GM23338 (cell line): ENCODE measurements at regions not wholly inside any gene's neighbourhood (a gene's known extent, or its start where the extent isn't known, plus 50 kb on each side); places are given as distances from the start of the nearest gene placed in this dataset.

Experiments used
- ATAC-seq: fragments of 200-7000 bp; cut with Tn5 transposase; 3 replicates; pipeline ENCODE4 v1.9.1; 2020
- DNase-seq: peaks from one replicate; pipeline ENCODE4 v3.0.0-alpha.2; 2015; ENCODE audit warnings: low spot score
- H2AFZ ChIP-seq: fragments of 200-600 bp; sonication (generic); 2 replicates; pipeline ENCODE4 v1.8.0; 2016; ENCODE audit warnings: antibody characterized with exemption, mild to moderate bottlenecking, moderate library complexity
- H3F3A ChIP-seq: fragments of 200-600 bp; sonication (generic); replicated peaks from 2 replicates; pipeline ENCODE4 v1.8.0; 2017; ENCODE audit warnings: antibody characterized with exemption, mixed run types, low read depth
- H3K27ac ChIP-seq: fragments of 200-600 bp; sonication (generic); 2 replicates; pipeline ENCODE4 v1.6.1; 2016; ENCODE audit warnings: low read depth
- H3K27me3 ChIP-seq: fragments of 200-600 bp; sonication (generic); 2 replicates; pipeline ENCODE4 v1.8.0; 2016; ENCODE audit warnings: mild to moderate bottlenecking, mixed run types, moderate library complexity; ENCODE audit not compliant: insufficient read depth
- H3K36me3 ChIP-seq: fragments of 200-600 bp; sonication (generic); 2 replicates; pipeline ENCODE4 v1.8.0; 2016; ENCODE audit warnings: mild to moderate bottlenecking; ENCODE audit not compliant: insufficient read depth
- H3K4me1 ChIP-seq: fragments of 200-600 bp; sonication (generic); 2 replicates; pipeline ENCODE4 v1.8.0; 2016; ENCODE audit warnings: mild to moderate bottlenecking, moderate library complexity; ENCODE audit not compliant: insufficient read depth
- H3K4me2 ChIP-seq: fragments of 200-600 bp; sonication (generic); 2 replicates; pipeline ENCODE4 v1.7.1; 2017; ENCODE audit warnings: mixed run types
- H3K4me3 ChIP-seq: fragments of 200-600 bp; sonication (generic); 2 replicates; pipeline ENCODE4 v1.6.1; 2016; ENCODE audit warnings: mixed run types
- H3K79me2 ChIP-seq: fragments of 200-600 bp; sonication (generic); replicated peaks from 2 replicates; pipeline ENCODE4 v1.8.0; 2017; ENCODE audit warnings: mild to moderate bottlenecking; ENCODE audit not compliant: insufficient read depth
- H3K9me2 ChIP-seq: fragments of 200-600 bp; sonication (generic); 2 replicates; pipeline ENCODE4 v1.8.0; 2017; ENCODE audit not compliant: insufficient read depth
- H4K20me1 ChIP-seq: fragments of 200-600 bp; sonication (generic); replicated peaks from 2 replicates; pipeline ENCODE4 v1.8.0; 2017; ENCODE audit warnings: mild to moderate bottlenecking; ENCODE audit not compliant: insufficient read depth
- H3K27ac Mint-ChIP-seq: 2 replicates; pipeline ENCODE4 v1.8.0; 2020; ENCODE audit warnings: inconsistent platforms, mild to moderate bottlenecking, moderate library complexity, mixed read lengths
- H3K27me3 Mint-ChIP-seq: 3 replicates; pipeline ENCODE4 v1.8.0; 2022; ENCODE audit warnings: low read depth, mild to moderate bottlenecking, moderate library complexity, mixed read lengths, inconsistent platforms; ENCODE audit not compliant: insufficient read depth, poor library complexity
- H3K36me3 Mint-ChIP-seq: 3 replicates; pipeline ENCODE4 v1.8.0; 2021; ENCODE audit warnings: low read depth, mild to moderate bottlenecking, inconsistent platforms, moderate library complexity, mixed read lengths
- H3K4me1 Mint-ChIP-seq: 3 replicates; pipeline ENCODE4 v1.8.0; 2020; ENCODE audit warnings: mild to moderate bottlenecking, inconsistent platforms, mixed read lengths
- H3K4me3 Mint-ChIP-seq: 3 replicates; pipeline ENCODE4 v1.8.0; 2021; ENCODE audit warnings: moderate library complexity, mild to moderate bottlenecking, inconsistent platforms, mixed read lengths
- H3K9me3 Mint-ChIP-seq: 3 replicates; pipeline ENCODE4 v1.8.0; 2020; ENCODE audit warnings: moderate library complexity, mild to moderate bottlenecking, inconsistent platforms, mixed read lengths
- CREB1 ChIP-seq: fragments of 250-450 bp; sonication (Bioruptor Pico); IDR thresholded peaks from 2 replicates; pipeline ENCODE4 v1.5.0; 2020; ENCODE audit warnings: low read depth, mild to moderate bottlenecking, moderate library complexity
- CTCF ChIP-seq, 2 experiments: fragments of 200-600 bp in 1 of 2; sonication (generic) in 1 of 2; conservative IDR thresholded peaks; 2 replicates each; pipeline versions ENCODE4 v1.5.1 to v1.6.1; 2016 to 2017; ENCODE audit warnings: antibody characterized with exemption in 2 of 2, low read depth in 2 of 2, mild to moderate bottlenecking in 2 of 2, moderate library complexity in 1 of 2
- EZH2phosphoT487 ChIP-seq: fragments of 200-600 bp; sonication (generic); IDR thresholded peaks from one replicate; pipeline ENCODE4 v1.8.1; 2018; ENCODE audit warnings: antibody characterized with exemption; ENCODE audit not compliant: unreplicated experiment
- JUNB ChIP-seq: IDR thresholded peaks from one replicate; pipeline ENCODE4 v1.6.1; 2016; ENCODE audit warnings: antibody characterized with exemption; ENCODE audit not compliant: unreplicated experiment
- NANOG ChIP-seq: IDR thresholded peaks from 2 replicates; pipeline ENCODE4 v1.6.1; 2016; ENCODE audit warnings: antibody characterized with exemption, borderline replicate concordance
- POLR2AphosphoS5 ChIP-seq: IDR thresholded peaks from 2 replicates; pipeline ENCODE4 v1.6.1; 2016; ENCODE audit warnings: antibody characterized with exemption, low read depth
- REST ChIP-seq: IDR thresholded peaks from one replicate; pipeline ENCODE4 v1.6.1; 2018; ENCODE audit warnings: antibody characterized with exemption; ENCODE audit not compliant: unreplicated experiment
- STAT1 ChIP-seq: IDR thresholded peaks from one replicate; pipeline ENCODE4 v1.6.1; 2016; ENCODE audit warnings: antibody characterized with exemption; ENCODE audit not compliant: unreplicated experiment
- ZNF114 ChIP-seq: fragments of 250-450 bp; sonication (Bioruptor Pico); IDR thresholded peaks from 2 replicates; pipeline ENCODE4 v1.5.0; 2020; ENCODE audit warnings: mild to moderate bottlenecking, moderate library complexity
- ZNF331 ChIP-seq: fragments of 250-450 bp; sonication (Bioruptor Pico); IDR thresholded peaks from 2 replicates; pipeline ENCODE4 v1.5.0; 2020; ENCODE audit warnings: low read depth, mild to moderate bottlenecking, moderate library complexity
- ZNF462 ChIP-seq: fragments of 250-450 bp; sonication (Bioruptor Pico); IDR thresholded peaks from 2 replicates; pipeline ENCODE4 v1.5.0; 2020; ENCODE audit warnings: mild to moderate bottlenecking, moderate library complexity

GRCh38 chr5:124645396-124645795 is 101.0 kb downstream of the ZNF608 start:
- H3K27me3 ChIP-seq: no peaks in the 10 kb centered on the region
- no peaks in the 10 kb centered on the region for H3K9me2 ChIP-seq
- DNase-seq: no peak
- peaks cover 16% of the 10 kb centered on the region for H3K79me2 ChIP-seq
- H3K27ac Mint-ChIP-seq: peak overlapping the region; percentile 87
- no peak for TF ChIP-seq STAT1
- TF ChIP-seq ZNF331 (CRISPR knock-in tag): no peak
- no peak for TF ChIP-seq REST
- no peak for TF ChIP-seq JUNB
- TF ChIP-seq NANOG: no peak
- TF ChIP-seq CTCF (conservative IDR thresholded peaks at IDR 0.05; ENCODE audit: low read depth in 2 of 2): no peak
- no peak for TF ChIP-seq ZNF114 (CRISPR knock-in tag)
- no peak for TF ChIP-seq POLR2AphosphoS5
- no peak for TF ChIP-seq CREB1 (CRISPR knock-in tag)
- TF ChIP-seq ZNF462 (CRISPR knock-in tag): no peak
- TF ChIP-seq EZH2phosphoT487: no peak
- no peak overlapping the region for H3K4me2 ChIP-seq
- no peak overlapping the region for H3K4me3 Mint-ChIP-seq
- H2AFZ ChIP-seq: no peak overlapping the region
- H3K4me1 ChIP-seq: peaks cover 52% of the 10 kb centered on the region
- H3K36me3 ChIP-seq: 0 out of 2 replicates have a peak, but pooled peaks cover 3% of the 10 kb centered on the region
- H3K9me3 Mint-ChIP-seq: no peaks in the 10 kb centered on the region
- H3K4me3 ChIP-seq: no peak overlapping the region
- ATAC-seq: no peak
- H3K36me3 Mint-ChIP-seq: peaks cover 76% of the 10 kb centered on the region
- no peaks in the 10 kb centered on the region for H4K20me1 ChIP-seq
- H3K4me1 Mint-ChIP-seq: peaks cover 73% of the 10 kb centered on the region
- H3F3A ChIP-seq: 0 out of 2 replicates have a peak, but pooled peaks cover under 1% of the 10 kb centered on the region
- H3K27me3 Mint-ChIP-seq: peaks cover 7% of the 10 kb centered on the region
- H3K27ac ChIP-seq: no peak overlapping the region
